NCI-H2227 (cell line): ENCODE measurements at regions not wholly inside any gene's neighbourhood (a gene's known extent, or its start where the extent isn't known, plus 50 kb on each side); places are given as distances from the start of the nearest gene placed in this dataset.
"Not testable (repeated sequence)": the region's sequence is repeated elsewhere in the genome, so short reads cannot be mapped to it uniquely, and the experiment has no call there.

Source experiments
- DNase-seq: peaks from one replicate; lab custom pipeline; 2025; ENCODE audit not compliant: unreplicated experiment; lab: John Stamatoyannopoulos, UW

- no peak for DNase-seq
These were observed 251.5 kb downstream of the NSUN3 start for GRCh38 chr3:94314218-94314883.

- DNase-seq: no peak
These were observed 254.2 kb downstream of the NSUN3 start for GRCh38 chr3:94317017-94317416.

- no peak for DNase-seq
These were observed 260.7 kb downstream of the NSUN3 start for GRCh38 chr3:94323596-94323995.

GRCh38 chr3:94331831-94332230 is 269.0 kb downstream of the NSUN3 start:
- DNase-seq: no peak

- no peak for DNase-seq
These were observed 273.3 kb downstream of the NSUN3 start for GRCh38 chr3:94336046-94336753.

- no peak for DNase-seq
These were observed 282.2 kb downstream of the NSUN3 start for GRCh38 chr3:94345101-94345500.

- no peak for DNase-seq
These were observed 286.5 kb downstream of the NSUN3 start for GRCh38 chr3:94349310-94349878.

GRCh38 chr3:94356581-94356980 is 293.7 kb downstream of the NSUN3 start:
- DNase-seq: no peak

GRCh38 chr3:94359996-94360395 is 297.1 kb downstream of the NSUN3 start:
- DNase-seq: no peak

GRCh38 chr3:94360987-94361386 is 298.1 kb downstream of the NSUN3 start:
- no peak for DNase-seq

- DNase-seq: no peak
These were observed 299.5 kb downstream of the NSUN3 start for GRCh38 chr3:94362393-94362792.

GRCh38 chr3:94365006-94365405 is 302.1 kb downstream of the NSUN3 start:
- DNase-seq: no peak

- no peak for DNase-seq
These were observed 309.2 kb downstream of the NSUN3 start for GRCh38 chr3:94372026-94372425.

GRCh38 chr3:94373456-94373855 is 310.6 kb downstream of the NSUN3 start:
- DNase-seq: no peak

- no peak for DNase-seq
These were observed 311.7 kb downstream of the NSUN3 start for GRCh38 chr3:94374439-94375161.

GRCh38 chr3:94377123-94377696 is 314.3 kb downstream of the NSUN3 start:
- not testable (repeated sequence) for DNase-seq

- not testable (repeated sequence) for DNase-seq
These were observed 315.0 kb downstream of the NSUN3 start for GRCh38 chr3:94377863-94378262.

GRCh38 chr3:94378322-94378721 is 315.5 kb downstream of the NSUN3 start:
- DNase-seq: no peak

GRCh38 chr3:94379264-94379663 is 316.4 kb downstream of the NSUN3 start:
- no peak for DNase-seq

- DNase-seq: no peak
These were observed 332.0 kb downstream of the NSUN3 start for GRCh38 chr3:94394885-94395284.

GRCh38 chr3:94395851-94396250 is 333.0 kb downstream of the NSUN3 start:
- DNase-seq: no peak
